Epithelial cell of proximal tubule (primary cell): ENCODE measurements at regions not wholly inside any gene's neighbourhood (a gene's known extent, or its start where the extent isn't known, plus 50 kb on each side); places are given as distances from the start of the nearest gene placed in this dataset.

Experiments
- DNase-seq: peaks from one replicate; pipeline ENCODE4 v3.0.0-alpha.2; 2011; ENCODE audit warnings: low read depth
- H3K4me3 ChIP-seq: 2 replicates; pipeline ENCODE4 v1.5.1; 2011; ENCODE audit warnings: low read depth, mild to moderate bottlenecking, low read length
- CTCF ChIP-seq: conservative IDR thresholded peaks from 2 replicates; pipeline ENCODE4 v1.5.1; 2012; ENCODE audit warnings: low read depth, mild to moderate bottlenecking, low read length

DNA sequence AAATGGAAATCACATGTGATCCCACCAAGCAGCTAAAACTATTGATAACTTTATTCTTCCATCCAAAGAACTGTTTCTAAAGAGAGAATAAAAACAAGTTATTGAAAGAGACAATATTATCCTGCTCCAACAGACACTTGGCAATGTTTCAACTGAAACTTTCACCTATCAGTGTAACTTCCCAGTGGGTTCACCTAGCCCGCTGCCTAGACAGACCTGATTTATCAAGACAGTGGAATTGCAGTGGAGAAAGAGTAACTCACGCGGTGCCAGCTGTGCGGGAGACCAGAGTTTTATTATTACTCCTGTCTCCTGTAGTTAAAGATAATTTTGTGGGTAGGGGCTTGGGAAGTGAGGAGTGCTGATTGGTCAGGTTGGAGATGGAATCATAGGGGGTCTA, 199.8 kb downstream of the AHR start:
- no peak for DNase-seq
- H3K4me3 ChIP-seq, result no peak overlapping the region
- TF ChIP-seq CTCF, result no peak

- DNase-seq, result no peak
- no peak overlapping the region for H3K4me3 ChIP-seq
- no peak for TF ChIP-seq CTCF
Observed at GRCh38 chr7:17500736-17501135, 202.3 kb downstream of the AHR start.

DNA sequence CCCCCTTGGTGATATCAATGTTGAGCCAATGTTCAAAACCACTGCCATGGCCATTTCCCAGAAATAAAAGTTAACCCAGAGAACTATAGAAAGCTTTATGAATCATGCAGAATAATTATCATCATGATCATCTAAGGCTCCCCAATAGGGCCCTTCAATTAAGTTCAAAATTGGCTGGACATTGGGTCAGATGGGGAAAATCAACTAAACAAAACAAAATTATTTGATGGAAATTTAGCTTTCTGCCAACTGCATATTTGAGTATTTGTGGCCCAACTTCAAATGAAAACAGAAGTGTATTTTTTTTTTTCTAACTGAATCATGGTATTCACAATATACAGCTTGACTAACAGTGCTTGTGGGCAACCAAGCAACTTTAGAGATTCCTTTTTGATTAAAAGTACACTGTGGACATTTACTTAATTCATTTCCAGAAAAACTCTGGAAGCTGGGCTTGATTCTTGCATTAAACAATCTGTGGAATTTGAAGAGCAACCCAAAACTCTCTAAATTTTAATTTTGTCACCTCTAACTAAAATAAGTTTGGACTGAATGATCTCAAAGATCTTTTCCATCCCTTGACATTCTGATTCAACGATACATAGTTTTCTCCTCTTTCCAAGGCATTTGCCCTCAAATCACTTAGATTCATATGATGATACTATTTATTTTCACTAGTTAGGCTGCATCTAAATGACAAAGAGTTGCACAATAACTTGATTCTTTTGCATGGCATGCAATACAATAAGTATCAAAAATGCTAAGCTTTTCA, 203.2 kb downstream of the AHR start:
- no peak overlapping the region for H3K4me3 ChIP-seq
- DNase-seq, result no peak
- TF ChIP-seq CTCF, result no peak

DNA sequence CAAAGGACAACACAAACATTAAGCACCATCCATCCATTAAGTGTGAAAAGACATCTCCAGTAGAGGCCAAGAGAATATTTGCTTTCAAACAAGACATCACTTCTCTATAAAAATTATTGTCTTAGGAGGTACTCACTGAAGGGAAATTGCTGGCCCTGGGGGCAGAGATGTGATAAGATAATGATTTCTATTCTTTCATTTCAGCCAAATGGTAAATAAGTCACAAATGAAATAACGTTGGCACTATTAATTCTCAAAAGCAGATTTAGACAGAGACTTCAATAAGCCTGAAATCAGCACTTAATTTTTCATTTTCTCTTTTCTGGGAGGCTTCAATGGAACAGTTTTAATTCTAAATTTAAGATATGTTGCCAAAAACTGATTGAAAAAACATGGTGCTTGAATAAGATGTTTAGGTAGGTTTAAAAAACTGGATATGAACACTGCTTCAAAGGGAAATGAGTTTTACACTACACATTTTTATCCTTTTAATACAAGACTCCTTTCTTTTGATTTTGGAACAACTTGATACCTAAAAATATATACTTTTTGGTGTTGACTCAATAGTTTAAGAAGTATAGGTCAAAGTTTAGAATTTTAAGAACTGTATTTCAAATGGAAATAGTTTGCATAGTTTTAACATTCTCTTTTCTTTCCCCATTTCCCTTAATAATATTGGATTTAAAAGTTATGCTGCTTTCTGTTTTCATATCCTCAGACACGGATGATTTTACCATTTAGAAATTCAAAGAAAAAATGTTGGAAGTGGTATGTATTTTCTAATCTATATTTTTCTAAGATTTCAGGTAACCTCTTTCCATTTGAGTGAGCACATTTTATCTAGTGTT, 204.0 kb downstream of the AHR start:
- DNase-seq, result no peak
- H3K4me3 ChIP-seq, result no peak overlapping the region
- TF ChIP-seq CTCF, result no peak

- no peak overlapping the region for H3K4me3 ChIP-seq
- no peak for DNase-seq
- no peak for TF ChIP-seq CTCF
Observed at GRCh38 chr7:17506095-17506494, 207.6 kb downstream of the AHR start.

- TF ChIP-seq CTCF, result no peak
- DNase-seq, result no peak
Observed at GRCh38 chr7:17506596-17506995, 208.1 kb downstream of the AHR start.

More at GRCh38 chr7:17506596-17506995, 208.1 kb downstream of the AHR start:
- H3K4me3 ChIP-seq, result no peak overlapping the region
